Activated CD8-positive, alpha-beta memory T cell treated with anti-CD3 and anti-CD28 coated beads for 1 hour (primary cell): ENCODE measurements at regions not wholly inside any gene's neighbourhood (a gene's known extent, or its start where the extent isn't known, plus 50 kb on each side); places are given as distances from the start of the nearest gene placed in this dataset.

Experiments used
- DNase-seq, 2 donors: peaks; one replicate each; pipeline ENCODE4 v3.0.0-alpha.2; 2020; ENCODE audit warnings: low read depth in 1 of 2; ENCODE audit errors: extremely low read depth in 1 of 2

DNA sequence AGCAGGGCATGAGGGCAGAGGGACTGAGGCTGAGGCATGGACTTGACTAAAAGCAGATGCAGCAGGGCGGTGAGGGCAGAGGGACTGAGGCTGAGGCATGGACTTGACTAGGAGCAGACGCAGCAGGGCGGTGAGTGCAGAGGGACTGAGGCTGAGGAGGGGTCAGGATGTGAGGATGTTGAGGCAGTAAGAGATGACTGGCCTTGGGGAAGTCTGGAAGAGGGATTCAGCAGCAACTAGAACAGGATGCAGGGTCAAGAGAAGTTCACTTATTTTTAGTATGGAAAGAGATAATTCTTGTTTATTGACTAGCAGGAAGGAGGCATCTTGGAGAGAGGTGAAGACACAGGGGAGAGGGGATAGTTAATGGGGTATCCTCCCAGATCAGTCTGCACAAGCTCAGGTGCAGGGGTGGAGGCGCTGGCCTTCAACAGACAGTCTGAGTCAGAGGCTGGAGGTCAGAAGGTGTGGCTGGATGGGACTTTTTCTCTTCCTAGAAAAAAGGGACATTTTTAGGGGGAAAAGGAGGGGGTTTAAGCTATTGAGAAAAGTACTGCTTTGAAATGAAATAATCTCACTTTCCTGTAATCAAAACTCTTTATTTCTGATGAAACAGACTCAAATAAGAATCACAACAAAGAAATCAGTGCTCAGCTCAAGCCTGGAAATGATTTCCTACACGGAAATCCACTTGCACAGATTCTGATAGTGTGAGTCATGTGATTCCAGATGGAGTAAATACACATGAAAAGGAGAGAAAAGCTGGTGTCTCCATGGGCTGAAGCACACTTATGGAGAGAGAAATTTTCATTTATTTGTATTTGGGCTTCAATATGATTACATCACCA lies 130.9 kb downstream of the PALM2AKAP2 start:
- DNase-seq: no peak

DNA sequence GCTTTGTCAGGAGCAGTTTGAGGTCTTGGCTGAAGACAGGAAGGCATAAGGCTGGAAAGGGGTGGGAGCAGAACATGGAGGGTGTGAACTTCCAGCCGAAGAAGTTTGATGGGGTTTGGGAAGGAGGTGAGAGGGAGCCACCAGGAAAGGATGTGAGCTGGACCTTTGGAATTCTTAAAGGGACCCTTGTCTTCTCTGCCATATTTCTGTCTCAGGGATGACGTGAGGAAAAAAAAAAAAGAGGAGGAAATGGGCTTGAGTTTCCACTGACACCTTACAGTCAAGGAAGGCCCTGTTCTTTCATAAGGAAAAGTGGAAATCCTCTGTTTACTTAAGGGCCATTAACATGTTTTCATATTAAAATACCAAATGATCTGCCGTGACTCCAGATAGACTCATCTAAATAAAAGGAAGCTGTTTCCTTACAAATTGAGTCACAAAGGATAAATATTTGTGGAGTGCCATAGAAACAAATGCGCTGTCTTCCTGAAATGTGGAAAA lies 132.1 kb downstream of the PALM2AKAP2 start:
- no peak for DNase-seq

DNA sequence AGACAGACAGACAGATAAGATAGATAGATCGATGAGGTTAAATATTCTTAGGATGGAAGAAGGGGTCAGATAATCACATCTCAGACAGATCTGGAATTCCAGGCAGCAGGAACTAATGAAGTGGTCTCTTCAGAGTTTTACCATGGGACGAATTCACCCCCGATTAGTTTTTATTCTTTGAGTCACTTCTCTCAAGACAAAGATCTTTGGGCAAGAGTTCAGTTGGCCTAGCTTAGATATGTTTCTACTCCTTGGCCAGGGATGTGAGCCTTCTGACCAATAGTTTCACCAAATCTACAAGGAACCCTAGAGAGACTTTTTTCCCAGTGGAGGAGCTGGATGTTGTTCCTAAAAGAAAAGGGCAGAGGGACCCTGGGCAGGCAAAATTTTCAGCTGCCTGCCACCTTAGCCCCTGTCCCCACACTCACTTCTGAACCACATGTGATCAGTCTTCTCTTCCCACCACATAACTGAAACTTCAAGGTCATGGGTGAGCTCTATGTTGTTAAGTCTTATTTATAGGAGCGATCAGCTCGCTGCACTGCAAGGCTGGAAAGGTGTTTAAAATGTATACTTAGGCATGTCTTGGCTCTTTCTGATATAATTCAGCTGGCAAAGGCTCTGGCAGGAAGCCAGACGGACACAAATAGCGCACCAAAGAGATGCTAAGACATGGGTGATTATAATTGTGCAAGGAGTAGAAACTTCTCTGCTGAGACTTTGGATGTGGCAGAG lies 132.9 kb downstream of the PALM2AKAP2 start:
- DNase-seq: no peak

DNA sequence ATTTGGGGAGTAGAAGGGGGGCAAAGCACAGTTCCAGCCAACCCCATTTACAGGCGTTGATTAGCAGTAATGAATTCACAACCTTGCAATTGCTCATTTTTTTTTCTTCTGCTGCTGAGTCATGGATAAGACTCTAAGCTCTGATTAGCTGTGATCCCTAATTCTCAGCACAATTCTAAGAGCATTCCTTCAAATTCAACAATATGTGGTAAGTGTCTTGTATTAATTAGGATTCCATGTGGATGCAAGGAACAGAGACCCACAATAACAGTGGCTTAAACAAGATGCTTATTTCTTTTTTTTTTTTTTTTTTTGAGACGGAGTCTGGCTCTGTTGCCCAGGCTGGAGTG lies 133.4 kb downstream of the PALM2AKAP2 start:
- DNase-seq: no peak

- DNase-seq: no peak
Measured at GRCh38 chr9:109914280-109915027, 134.5 kb downstream of the PALM2AKAP2 start.

- DNase-seq: no peak
Measured at GRCh38 chr9:109916316-109916715, 136.3 kb downstream of the PALM2AKAP2 start.

GRCh38 chr9:109918339-109919163 lies 138.6 kb downstream of the PALM2AKAP2 start:
- no peak for DNase-seq

GRCh38 chr9:109919736-109920408 lies 139.9 kb downstream of the PALM2AKAP2 start:
- no peak for DNase-seq

DNA sequence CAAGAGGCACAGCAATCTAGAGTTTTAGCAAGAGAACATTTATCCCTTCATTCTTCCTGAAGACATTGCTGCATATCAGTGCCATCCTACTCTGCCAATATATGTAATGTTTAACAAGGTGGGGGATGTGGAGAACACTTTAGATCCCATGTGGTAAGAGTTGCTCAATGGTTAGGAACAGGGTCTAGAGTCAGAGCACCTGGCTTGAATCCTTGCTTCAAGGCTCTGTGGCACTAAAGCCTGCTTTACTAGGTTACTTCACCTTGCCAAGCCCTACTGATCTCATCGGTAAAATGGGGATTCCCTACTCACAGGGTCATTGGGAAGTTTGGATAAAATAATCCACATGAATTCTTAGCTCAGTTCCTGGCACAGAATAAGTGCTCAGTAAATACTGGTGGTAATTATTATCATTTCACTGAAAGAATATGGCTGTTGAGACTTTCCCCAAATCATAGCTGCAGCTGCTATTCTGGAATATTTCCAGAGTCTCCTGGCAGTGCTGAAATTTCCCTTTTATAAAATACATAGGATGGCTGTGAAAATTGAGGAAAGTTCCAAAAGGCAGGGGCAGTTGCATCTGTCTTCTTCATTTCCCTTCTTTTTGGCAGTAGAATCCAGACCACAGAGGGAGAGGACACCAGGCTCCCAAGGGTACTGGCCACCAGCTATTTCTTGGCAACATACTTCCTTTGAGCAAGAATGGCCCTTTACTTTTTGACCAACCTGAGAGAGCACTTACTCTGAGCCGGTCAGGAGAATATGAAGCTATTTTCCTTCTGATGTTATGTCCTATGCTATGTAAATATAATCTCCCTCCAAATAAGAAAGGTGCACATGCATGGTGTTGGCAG lies 142.8 kb downstream of the PALM2AKAP2 start:
- DNase-seq: no peak

- no peak for DNase-seq
Measured at GRCh38 chr9:109923471-109923760, 143.4 kb downstream of the PALM2AKAP2 start.

- DNase-seq: no peak
Measured at GRCh38 chr9:109923806-109924205, 143.8 kb downstream of the PALM2AKAP2 start.

DNA sequence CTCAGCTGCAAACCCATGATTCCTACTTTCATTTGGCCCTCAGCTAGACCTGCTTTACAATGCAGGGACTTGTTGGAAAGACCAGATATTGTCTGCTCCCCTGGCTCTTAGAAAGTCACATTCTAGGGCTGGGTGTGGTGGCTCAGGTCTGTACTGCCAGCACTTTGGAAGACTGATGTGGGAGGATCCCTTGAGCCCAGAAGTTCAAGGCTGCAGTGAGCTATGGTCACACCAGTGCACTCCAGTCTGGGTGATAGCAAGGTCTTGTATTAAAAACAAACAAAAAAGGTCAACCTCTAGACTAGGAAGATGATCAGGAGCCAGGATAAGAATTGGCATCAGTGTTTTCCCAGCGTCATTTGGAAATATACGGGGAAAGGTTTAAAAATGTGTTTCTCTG lies 145.8 kb downstream of the PALM2AKAP2 start:
- DNase-seq: no peak

GRCh38 chr9:109926421-109926869 lies 146.4 kb downstream of the PALM2AKAP2 start:
- DNase-seq: no peak

GRCh38 chr9:109931623-109932022 lies 151.6 kb downstream of the PALM2AKAP2 start:
- DNase-seq: no peak

- no peak for DNase-seq
Measured at GRCh38 chr9:109934136-109934856, 154.3 kb downstream of the PALM2AKAP2 start.

DNA sequence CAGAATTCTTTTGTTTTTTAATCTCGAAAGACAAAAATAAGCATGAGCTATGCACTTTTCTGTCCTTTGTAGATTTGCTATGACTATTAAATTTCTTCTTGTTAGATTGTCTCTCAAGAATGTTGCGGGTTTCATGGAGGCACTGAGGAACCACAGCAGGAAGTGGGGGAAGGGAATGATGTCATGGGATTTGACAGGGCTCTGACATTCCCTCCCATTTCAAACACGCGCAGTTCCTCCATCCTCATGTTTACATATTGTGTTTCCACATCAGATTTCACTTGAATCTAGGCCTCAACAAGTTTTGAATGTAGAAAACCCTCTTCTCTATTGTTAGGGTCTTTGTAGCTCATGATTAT lies 154.8 kb downstream of the PALM2AKAP2 start:
- DNase-seq: no peak

- no peak for DNase-seq
Measured at GRCh38 chr9:109935406-109936087, 155.5 kb downstream of the PALM2AKAP2 start.

GRCh38 chr9:109937861-109938453 lies 158.0 kb downstream of the PALM2AKAP2 start:
- no peak for DNase-seq
